ENCODE measurements at regions not wholly inside any gene's neighbourhood (a gene's known extent, or its start where the extent isn't known, plus 50 kb on each side); places are given as distances from the start of the nearest gene placed in this dataset.

DNA sequence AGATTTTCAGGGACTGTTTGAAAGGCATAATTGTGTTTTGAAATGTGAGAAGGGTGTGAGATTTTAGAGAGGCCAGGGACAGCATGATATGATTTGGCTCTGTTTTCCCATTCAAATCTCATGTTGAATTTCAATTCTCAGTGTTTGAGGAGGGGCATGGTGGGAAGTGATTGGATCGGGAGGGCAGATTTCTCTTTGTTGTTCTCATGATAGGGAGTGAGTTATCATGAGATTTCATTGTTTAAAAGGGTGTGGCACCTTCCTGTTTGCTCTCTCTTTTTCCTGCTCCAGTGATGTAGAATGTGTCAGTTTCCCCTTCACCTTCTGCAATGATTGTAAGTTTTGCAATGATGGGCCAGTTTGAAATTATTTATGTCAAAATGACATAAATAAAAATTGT is 113.0 kb upstream of the PCDH15 start:
- no peak for DNase-seq

GRCh38 chr10:54909165-54909564 is 108.1 kb upstream of the PCDH15 start:
- DNase-seq: no peak

DNA sequence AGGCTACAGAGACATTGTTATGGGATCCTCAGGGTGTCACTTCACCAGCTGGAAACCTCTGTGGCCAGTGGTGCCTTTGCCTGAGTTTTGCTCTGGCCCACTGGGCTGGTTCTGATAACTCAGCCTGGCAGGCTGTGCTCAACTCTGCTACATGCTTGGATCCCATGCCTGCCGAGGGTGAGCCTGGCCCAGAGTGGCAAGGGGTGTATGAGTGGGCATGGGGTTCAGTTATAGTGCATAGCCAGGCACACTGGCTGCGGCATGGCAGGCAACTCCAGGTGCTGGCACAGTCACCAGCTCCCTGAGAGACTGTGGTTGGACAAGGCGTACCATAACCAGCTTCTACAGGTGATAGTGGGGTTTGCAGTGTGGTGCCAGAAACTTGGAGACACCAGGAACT is 107.0 kb upstream of the PCDH15 start:
- DNase-seq: no peak

- DNase-seq: no peak
Observed at GRCh38 chr10:54906940-54907339, 105.9 kb upstream of the PCDH15 start.

- no peak for DNase-seq
Observed at GRCh38 chr10:54905578-54906192, 104.7 kb upstream of the PCDH15 start.

DNA sequence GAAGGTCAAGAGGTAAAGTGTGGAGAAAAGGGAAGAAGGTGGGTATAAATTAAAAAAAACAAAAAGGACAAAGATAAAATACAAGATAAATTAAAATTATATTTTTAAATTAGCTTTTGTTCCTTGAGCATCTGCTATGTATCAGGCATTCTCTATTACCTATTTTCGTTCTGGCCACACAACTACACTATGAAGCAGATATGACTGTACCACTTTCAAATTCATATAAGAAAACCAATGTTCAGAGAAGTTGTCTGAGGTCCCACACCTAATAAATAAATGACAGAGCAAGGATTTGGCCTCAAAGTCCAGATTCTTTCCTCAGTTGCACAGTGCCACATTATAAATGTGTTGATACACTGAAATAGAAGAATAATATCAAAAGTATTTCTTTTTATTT is 103.8 kb upstream of the PCDH15 start:
- DNase-seq: no peak

GRCh38 chr10:54903745-54904144 is 102.7 kb upstream of the PCDH15 start:
- peak in 1 of 2 experiments; percentile 1 for DNase-seq

GRCh38 chr10:54900584-54900983 is 99.6 kb upstream of the PCDH15 start:
- DNase-seq: no peak

DNA sequence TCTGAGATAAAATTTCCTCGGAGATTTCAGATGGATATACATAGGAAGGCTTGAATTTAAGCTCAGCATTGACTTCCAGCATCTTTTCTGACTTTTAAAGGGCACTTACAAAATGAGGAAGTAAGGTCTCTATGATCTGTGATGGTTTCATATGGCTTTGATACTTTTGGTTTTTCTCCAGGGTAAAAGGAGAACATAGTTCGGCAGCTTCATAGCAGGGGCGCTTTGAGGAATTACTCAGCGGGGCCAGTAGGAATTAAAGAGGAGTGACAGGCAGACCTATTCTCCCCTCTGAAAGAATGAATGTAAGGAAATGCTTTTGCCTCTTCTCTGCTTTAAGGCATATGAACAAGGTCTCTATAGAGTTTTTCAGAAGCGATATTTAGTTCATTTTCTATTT is 80.0 kb upstream of the PCDH15 start:
- DNase-seq: no peak

DNA sequence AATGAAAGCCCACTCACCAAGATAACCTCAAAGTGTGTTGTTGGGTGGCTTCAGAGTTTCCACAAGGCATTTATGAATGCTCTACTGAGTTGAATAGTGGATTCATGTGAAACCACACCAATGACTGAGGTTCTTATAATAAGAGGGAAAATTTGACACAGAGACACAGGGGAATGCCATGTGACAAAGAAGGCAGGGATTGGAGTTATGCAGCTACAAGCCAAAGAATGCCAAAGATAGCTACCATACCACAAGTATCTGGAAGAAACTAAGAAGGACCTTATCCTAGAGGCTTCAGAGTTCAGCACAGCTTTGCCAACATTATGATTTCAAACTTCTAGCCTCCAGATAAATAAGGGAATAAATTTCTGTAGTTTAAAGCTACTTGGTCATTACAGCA is 68.0 kb upstream of the PCDH15 start:
- DNase-seq: no peak

DNA sequence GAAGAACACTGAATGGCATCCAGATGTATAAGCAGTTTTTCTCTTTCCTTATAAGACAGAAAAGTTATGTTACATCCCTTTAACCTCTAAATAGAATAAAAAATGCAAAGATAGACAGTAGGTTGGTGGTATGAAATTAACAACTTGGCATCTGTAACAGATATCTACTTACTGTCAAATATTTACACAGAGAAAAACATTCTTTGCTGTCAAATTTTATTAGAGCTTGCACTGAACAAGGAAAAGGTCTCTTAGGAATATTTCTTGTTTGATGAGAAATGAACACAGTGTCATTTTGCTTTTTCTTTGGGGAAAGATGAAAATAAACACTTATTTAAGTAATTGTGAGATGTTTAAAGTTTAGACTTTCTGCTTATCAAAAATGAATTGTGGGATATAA is 65.6 kb upstream of the PCDH15 start:
- no peak for DNase-seq

GRCh38 chr10:54854843-54855242 is 53.8 kb upstream of the PCDH15 start:
- DNase-seq: no peak

GRCh38 chr10:54854389-54854788 is 53.4 kb upstream of the PCDH15 start:
- DNase-seq: no peak

- DNase-seq: no peak
Observed at GRCh38 chr10:54853883-54854282, 52.9 kb upstream of the PCDH15 start.

All from NCI-H2081 (cell line).